GM18498 (cell line): ENCODE measurements at regions not wholly inside any gene's neighbourhood (a gene's known extent, or its start where the extent isn't known, plus 50 kb on each side); places are given as distances from the start of the nearest gene placed in this dataset.

ENCODE experiments used
- ATAC-seq: cut with Tn5 transposase; IDR thresholded peaks from one replicate; pipeline ENCODE4 v1.9.1; 2021; ENCODE audit warnings: mild to moderate bottlenecking, moderate library complexity; ENCODE audit not compliant: unreplicated experiment

DNA sequence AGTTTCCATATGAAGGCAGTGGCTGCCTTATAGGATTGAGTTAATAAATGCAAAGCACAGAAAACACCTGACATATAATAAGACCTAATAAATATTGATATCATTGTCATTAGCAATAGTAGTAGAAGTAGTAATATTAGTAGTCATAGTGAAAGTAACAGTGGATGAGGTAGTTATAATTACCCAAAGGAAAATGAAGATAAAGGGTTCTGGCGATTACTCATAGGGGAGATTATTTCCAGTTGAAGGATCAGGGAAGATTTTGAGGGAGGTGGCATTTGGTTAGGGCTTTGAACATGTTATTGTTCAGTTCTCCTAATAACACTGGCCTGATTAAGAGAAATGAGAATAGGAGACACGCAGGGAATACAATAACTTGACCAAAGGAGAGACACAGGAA is 131.9 kb upstream of the GPRIN3 start:
- ATAC-seq: no peak

DNA sequence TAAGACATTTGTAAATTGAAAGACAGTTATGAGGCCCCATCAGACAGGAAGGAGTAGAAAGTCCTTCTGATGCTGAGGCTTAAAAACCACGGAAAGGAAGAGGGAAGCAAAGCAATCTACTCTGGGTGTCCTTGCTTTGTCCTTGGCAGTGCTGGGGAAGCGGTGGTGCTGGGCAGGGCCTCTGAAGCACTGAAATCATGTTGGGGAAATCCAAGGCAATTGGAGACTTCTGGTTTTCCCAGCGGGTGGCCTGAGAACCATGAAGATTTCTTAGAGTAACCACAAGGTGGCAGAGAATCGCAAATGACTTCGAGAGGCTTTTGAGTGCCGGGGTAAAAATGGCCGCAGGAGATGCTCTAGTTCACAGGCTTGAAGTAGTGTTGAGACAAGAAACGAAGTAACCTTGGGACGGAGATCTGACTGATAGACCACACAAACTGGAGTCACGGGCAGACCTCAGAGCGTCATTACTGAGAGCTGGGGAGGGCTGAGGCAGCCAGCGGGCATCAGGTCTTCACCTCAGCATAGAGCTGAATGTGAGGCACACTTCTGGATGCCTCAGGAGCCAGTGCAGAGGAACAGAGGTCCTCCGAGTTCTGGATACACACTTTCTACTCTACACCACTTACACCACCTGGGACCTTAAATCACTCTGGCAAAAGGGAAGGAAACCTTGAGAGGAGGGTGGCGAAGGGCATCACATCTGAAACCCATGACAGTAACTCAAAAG is 130.7 kb upstream of the GPRIN3 start:
- ATAC-seq: peak; percentile 83

DNA sequence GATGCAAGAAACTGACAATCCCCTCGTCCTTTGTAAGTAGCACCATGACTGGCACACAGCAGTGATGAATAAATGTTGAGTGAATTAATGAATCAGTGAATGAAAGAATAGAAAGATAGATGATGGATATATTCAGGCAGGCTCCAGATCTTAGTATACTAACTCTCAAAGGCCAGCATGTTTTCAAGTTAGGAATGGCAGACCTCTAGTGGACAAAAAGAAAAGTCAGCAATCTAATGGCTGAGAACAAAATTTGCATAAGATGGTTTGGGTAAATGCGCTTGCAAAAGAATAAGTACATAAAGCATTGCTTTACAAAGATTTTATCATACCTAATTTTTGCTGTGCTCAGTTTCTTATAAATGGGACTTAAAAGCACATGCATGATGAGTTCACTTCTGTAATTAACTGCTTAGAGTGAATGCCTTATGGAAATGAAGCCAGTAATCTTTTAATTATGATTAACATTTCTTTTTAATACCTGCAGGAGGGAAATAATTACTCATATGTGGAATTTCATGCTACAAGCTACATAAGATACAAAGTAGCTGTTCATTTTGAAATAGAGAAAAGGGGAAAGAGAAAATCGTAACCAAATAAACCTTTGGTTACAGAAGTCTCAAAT is 126.9 kb upstream of the GPRIN3 start:
- peak; percentile 71 for ATAC-seq

DNA sequence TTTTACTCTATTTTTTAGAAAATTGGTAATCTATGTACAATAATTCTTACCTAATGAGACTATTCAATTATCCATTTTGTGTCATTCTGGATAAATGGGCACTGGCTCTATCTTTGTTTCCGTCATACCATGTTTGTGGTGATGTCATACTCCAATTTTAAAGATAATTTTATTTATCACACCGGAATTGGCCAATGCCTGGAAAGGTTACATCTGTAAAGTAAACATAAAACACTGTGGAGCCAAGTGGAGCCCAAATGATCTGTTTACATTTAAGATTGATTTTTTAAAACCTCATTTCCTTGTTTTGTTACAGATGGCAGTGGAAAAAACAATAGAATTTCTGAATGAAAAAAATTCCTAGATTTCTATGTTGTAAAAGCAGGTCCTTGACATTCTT is 120.2 kb upstream of the GPRIN3 start:
- ATAC-seq: no peak

DNA sequence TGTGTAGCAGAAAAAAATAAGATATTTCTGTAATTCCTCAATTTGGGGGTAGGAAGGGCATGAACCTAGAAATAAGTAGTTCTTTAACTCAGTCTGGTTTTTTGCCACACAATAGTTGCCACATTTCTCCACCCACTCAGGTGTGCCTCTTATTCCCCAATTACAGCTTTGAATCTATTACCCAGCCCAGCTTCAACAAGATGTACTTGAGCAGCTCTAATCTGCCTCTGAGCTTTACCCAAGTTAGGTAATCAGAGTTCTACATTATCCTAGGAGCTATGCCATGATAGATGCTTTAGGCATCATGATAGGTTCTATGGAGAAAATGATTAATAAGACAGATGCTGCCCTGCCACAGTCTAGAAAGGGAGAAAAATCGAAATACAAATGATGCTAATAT is 117.4 kb upstream of the GPRIN3 start:
- ATAC-seq: no peak

DNA sequence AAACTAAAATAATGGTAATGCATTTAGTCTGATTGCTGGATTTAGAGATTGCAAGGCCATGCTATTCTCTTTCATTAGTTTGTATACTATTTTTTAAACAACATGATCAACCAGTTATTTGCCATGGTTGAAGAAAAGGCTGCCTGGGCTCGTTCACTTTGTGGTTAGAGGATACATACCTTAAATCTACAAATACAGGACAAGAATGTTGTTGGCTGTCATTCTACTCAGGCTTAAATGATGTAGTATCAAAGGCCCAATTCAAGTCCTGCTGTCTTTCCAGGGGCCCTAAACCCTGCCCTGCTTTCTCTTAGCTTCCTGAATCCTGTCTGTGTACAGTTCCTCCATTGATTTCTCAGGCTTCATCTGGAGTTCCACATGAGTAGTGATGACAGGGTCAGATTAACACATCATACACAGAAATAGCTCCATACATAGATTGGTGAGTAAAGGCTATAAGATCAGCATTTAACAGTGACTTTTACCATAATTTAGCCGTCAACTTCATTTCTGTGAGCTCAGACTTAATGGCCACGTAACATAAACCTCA is 114.9 kb upstream of the GPRIN3 start:
- ATAC-seq: no peak

DNA sequence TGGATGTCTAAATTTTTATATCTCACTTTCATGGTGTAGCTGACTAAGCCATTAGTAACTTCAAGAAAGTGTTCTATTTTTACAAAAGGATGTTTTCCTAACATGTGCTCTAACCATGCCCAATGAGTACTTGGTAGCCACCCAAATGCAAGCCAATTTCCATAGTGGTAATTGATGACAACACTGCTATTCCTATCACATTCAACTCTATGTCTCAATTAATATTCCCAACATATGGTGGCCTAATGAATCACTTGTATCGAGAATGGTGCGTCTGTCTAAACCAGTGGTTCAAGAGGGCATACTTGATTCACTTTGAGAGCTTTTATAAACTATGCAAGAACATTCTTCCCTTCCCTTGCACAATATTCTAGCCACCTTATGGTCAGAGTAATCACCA is 112.9 kb upstream of the GPRIN3 start:
- no peak for ATAC-seq

DNA sequence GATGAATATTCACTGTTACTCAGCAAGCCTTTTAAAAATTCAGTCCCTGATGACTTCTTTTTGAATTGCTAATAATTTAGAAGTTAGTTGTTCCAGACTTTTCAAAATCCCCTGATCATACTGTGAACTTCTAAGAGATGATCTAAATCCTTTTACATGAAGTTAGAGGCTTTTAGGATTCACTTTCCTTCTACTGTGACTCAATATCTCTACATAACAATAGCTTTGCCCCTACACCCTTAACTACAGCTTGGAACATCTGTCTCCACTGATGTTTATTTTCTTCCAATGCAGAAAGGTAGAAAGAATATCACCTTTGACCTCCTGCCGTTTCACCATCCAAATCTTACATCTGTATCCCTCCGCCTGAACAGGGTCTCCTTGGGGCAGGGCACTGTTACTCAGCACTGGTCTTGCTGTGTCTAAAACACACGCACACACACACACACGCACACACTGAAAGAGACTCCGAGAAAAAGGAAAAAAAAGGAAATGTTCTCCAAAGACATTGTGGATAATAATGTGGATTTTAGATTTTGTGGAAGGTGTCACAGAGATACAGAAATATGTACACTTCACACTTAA is 111.6 kb upstream of the GPRIN3 start:
- no peak for ATAC-seq

DNA sequence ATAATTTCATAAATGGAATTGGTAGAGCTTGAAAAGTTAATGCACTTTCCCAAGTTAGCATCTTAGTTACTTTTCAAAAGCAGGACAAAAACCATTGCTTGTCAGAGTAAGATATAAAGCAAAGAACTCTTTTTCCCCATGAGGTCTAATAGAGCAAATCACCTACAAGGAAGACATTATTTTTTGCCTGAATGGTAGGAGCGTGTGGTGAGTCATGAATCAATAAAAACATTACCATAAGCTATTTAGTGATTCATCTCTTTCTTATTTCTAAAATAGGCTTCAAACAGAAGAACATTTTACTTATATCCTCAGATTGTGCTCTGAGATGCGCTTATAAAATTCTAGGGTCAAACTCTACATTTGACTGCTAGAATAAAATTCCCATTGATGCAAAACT is 109.4 kb upstream of the GPRIN3 start:
- ATAC-seq: no peak

DNA sequence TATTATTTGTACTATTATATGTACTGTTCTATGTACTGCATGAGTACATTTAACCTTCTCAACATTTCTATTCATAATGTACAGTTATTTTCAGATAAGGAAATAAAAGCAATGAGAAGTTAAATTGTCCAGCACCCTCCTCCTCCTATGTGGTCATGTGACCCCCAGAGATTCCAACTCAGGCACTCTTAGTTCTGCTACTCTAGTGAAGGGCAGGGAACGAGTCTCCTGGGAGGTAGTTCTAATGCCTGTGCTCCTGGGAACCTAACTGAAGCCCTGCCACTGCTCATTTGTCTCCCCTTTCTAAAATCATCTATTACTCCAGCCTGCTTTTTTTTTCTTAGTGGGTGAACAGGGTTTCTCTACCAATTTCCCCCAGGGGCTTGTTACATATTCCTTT is 105.9 kb upstream of the GPRIN3 start:
- no peak for ATAC-seq

DNA sequence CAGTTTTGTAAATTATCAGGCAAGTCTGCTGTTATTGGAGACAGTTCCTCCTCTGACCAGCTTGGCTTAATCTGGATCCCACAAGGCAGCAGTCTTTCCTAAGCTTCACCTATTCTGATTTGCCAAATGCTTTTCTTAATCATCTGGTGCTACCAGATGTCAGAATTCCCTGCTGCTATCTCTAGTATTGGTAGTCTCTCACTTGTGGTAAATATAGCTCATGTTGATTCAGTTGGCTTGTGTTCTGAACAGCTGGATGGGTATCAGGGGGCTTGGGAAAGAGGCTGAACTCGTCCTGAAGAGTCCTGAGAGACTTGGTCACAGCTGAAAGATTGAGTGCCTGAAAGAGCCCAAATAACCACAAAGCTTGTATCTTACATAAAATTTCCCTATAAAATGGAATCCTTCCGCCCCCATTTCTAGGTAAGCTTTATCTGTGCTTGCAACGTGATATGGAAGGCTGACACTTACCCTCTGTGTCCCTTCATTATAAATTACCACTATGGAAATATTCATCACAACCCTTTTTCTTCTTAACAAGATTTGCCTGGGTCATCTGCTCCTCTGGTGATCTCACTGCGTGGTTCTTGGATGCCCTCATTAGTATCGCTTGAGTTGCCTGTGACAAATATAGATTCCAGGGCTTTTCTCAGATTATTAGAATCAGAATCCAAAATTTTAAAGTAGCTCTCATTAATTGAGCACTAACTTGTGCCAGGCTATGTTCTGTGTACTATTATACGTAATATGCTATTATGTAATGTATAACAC is 104.1 kb upstream of the GPRIN3 start:
- ATAC-seq: no peak

DNA sequence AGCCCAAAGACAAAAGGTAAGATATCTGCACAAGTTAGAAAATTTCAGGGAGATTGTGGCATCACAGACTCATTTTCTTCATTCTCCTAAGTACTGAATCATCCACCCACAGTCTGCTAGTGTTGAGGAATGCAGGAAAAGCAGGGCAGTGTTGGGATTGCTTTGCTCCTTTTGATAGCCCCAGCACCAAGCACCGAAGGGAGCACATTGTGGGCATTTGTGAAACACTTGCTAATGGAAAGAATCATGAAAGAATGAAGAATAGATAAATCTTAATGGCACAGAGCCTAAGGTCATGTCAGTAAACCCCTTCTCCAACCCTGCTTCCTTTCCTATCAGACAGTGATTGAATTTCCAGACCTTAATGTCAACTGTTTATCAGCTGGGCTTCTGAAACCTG is 103.1 kb upstream of the GPRIN3 start:
- no peak for ATAC-seq

DNA sequence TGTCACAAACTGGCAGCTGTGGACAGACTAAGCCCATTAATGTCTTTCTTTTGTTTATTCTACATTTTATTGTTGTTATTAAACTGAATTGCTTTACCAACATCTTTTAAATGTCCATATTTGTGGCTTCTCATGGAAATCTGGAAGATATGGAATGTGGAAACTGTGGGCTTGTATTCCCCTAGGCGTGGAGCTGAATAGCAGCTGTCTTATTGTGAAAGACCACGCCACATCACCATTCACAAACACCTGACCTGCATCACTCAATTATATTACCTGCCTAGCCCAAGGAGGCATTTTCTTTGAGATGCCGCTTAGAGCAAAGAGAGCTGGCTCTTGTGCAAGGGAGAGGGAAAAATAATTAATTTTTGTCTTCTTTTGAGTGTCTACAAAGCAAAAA is 96.9 kb upstream of the GPRIN3 start:
- ATAC-seq: no peak

DNA sequence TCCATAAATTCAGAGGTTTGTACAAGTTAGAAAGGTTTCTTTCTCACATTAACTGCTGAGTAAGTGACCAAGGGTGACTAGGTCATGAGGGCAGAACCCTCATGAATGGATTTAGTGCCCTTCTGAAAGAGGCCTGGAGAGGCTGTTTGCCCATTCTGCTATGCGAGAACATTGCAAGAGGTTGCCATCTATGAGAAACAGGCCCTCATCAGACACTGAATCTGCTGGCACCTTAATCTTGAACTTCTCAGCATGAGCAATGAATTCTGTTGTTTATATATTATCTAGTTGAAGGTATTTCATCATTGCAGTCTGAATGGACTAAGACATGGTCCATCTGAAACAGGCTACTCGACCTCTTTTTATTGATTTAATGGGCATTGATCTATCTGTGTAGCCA is 96.2 kb upstream of the GPRIN3 start:
- no peak for ATAC-seq

DNA sequence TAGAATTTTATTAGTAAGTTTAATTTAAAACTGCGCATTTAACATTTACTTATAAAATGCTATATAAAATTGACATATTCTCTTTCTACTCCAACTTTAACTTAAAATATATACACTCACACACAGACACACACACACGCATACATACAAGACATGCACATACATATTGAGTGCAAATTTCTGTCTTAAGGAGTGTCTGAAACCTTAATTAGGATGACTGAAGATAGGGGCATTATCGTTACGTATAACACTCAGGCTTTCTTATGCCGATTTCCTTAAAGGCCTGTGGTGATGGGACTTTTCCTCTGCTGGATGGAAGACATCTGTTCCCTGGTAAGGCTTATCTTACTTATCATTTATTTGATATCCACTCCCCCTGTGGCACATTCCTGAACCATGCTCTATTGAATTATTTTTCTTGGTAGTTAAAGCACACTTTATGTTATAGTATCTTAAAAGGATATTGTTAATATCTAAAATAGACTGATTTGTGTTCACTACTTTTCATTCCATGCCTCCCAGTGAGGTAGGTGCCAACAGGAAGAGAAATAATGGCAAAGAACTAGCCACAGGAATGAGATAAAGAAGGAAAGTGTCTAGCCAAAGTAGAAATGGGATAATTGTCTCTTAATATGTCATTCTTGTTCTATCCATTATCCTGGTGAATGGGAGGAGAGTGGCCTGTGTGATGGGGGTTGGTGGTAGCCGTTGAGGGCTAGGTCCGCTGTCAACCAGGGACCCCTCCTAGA is 92.9 kb upstream of the GPRIN3 start:
- ATAC-seq: no peak

DNA sequence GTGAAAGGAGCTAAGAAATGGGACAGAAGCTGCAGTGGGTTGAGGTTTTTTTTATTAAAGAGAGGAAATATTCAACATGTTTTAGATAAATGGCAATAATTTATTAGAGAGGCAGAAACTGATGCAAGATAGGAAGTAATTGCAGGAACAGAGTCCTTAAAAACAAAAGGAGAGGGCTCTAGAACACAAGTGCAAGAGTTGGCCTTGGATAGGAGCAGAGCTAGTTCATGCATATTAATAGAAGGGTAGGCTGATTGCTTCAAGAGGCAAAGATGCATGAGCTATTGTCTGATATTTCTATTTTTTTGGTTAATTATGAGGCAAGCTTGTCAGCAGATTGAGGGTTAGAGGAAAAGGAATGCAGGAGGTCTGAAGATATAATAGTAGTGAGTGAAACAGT is 91.0 kb upstream of the GPRIN3 start:
- no peak for ATAC-seq

DNA sequence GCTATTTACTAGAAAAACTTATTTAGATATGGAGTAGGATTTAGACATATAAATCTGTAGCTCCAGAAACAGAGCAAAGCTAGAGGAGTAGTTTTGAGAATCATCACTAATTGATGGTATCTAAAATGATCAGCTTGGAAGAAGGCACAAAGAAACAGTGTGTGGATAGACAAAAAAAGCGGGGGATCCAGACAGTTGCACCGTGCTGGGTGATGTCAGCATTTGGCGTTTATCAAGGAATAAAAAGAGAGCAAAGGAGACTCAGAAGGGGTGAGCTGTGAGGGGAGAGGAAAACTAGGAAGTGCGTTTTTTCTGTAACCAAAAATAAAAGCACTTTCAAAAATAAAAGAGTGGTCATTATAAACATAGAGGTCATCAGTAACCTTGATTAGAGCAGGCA is 90.5 kb upstream of the GPRIN3 start:
- no peak for ATAC-seq

DNA sequence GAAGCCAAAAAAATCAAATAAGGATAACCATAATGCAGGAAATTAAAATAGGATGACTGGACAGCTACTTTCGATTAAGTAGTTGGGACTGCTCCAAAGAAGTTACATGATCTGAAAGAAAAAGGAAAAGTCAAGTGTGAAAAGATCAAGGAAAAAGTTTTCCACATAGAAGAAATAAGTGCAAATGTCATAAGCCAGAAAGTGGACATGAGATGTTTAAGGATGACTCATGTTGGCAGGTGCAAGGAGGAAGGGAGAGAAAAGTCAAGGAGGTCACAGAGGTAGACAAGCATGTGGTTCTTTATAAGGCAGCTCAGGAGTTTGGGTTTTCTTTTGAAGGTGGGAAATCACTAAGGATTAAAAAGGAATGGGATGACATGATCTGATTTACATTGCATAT is 89.8 kb upstream of the GPRIN3 start:
- no peak for ATAC-seq

DNA sequence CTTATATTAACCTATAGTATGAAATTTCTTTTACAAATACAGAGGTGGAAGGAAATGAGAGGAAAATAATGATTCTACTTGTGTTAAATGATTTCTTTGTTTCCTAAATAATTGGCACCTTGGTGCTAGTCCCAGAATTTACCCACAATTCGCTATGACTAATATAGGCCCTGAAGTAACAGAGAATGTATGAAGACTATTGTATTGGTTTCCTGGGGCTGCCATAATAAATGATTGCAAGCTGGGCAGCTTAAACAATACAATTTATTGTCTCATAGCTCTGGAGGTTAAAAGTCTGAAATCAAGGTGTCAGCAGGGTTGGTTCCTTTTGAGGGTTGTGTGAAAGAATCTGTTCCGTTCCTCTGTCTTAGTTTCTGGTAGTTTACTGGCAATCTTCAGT is 74.8 kb upstream of the GPRIN3 start:
- ATAC-seq: no peak

DNA sequence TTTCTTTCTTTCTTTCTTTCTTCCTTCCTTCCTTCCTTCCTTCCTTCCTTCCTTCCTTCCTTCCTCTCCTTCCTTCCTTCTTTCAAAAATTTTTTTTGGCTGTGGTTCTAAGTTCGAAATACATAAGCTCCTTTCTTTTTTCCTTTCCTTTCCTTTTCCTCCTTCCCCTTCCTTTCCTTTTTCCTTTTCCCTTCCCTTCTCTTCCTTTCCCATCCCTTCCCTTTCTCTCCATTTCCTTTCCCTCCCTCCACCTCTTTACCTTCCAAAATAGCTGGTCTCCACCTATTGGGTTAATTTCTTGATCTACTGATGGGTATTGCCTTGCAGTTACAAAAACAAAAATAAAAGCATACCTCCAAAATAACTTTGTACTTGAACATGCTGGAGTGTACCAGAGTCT is 73.4 kb upstream of the GPRIN3 start:
- ATAC-seq: no peak

DNA sequence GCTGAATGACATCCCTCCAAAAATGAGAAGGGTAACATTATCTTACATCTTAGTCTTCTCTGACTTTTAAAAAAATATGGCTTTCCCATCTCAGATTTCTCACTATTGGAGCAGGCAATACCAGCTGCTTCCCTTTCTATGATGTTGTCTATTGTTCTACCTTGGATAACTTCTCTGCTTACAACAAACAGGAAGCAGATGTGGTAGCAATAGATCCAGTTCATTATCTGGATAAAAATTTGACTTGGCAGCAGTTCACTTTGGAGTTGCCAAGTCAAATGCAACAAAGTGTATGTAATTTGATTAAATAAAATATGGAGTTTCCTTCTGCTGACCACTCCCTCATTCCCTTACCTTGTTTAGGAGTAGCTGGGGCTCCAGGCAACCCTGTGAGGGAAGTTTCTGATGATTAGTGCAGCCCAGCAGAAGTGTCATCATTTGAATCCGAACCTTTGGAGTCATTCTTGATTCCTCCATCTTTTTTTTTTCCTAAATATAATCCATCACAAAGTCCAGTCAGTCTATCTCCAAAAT is 72.0 kb upstream of the GPRIN3 start:
- ATAC-seq: no peak
